Ovary (tissue), 1 donor: ENCODE measurements at regions not wholly inside any gene's neighbourhood (a gene's known extent, or its start where the extent isn't known, plus 50 kb on each side); places are given as distances from the start of the nearest gene placed in this dataset.

Source experiments
- EP300 ChIP-seq: sonication (generic); formaldehyde crosslinking; IDR thresholded peaks from one replicate; pipeline ENCODE4 v1.6.1; 2017; ENCODE audit warnings: antibody characterized with exemption
- POLR2A ChIP-seq: fragments of 450-650 bp; IDR thresholded peaks from one replicate; pipeline ENCODE4 v1.6.1; 2017; ENCODE audit warnings: antibody characterized with exemption, mild to moderate bottlenecking, moderate library complexity

DNA sequence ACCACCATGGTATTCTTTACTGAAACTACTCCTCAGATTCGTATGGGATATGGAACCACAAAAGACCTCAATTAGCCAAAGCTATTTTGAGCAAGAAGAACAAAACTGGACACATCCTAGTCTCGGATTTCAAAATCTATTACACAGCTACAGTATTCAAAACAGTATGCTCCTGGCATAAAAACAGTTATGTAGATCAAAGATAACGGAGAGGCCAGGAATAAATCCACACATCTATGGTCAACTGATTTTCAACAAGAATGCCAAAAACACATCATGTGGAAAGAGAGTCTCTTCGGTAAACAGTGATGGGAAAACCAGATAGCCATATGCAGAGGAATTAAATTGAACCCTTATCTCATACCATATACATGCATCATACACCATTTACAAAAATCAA, 155.3 kb downstream of the SPCS3 start:
- no peak for TF ChIP-seq EP300
- TF ChIP-seq POLR2A, result no peak
